Osteoblast (primary cell): ENCODE measurements at regions not wholly inside any gene's neighbourhood (a gene's known extent, or its start where the extent isn't known, plus 50 kb on each side); places are given as distances from the start of the nearest gene placed in this dataset.

Experiments used
- DNase-seq: peaks from one replicate; pipeline ENCODE4 v3.0.0; 2011; ENCODE audit warnings: low spot score, mixed read lengths; ENCODE audit not compliant: insufficient read length; ENCODE audit errors: missing footprints
- H2AFZ ChIP-seq: 2 replicates; pipeline ENCODE4 v1.6.0; 2011; ENCODE audit warnings: mild to moderate bottlenecking, low read length
- H3K27ac ChIP-seq: 2 replicates; pipeline ENCODE4 v1.5.1; 2011; ENCODE audit warnings: mild to moderate bottlenecking, low read depth, low read length, moderate library complexity
- H3K27me3 ChIP-seq: 2 replicates; pipeline ENCODE4 v1.6.0; 2012; ENCODE audit warnings: mild to moderate bottlenecking, control low read depth, inconsistent platforms, low read length, moderate library complexity; ENCODE audit not compliant: insufficient read depth
- H3K36me3 ChIP-seq: 2 replicates; pipeline ENCODE4 v1.5.1; 2011; ENCODE audit warnings: mild to moderate bottlenecking, low read length, control low read depth, moderate library complexity; ENCODE audit not compliant: insufficient read depth
- H3K4me1 ChIP-seq: 2 replicates; pipeline ENCODE4 v1.5.1; 2011; ENCODE audit warnings: mild to moderate bottlenecking, low read length, control low read depth, moderate library complexity; ENCODE audit not compliant: insufficient read depth
- H3K4me2 ChIP-seq: 2 replicates; pipeline ENCODE4 v1.6.0; 2011; ENCODE audit warnings: mild to moderate bottlenecking, low read length; ENCODE audit not compliant: insufficient read depth
- H3K4me3 ChIP-seq: fragments of 200-600 bp; sonication (generic); 3 replicates; pipeline ENCODE4 v1.5.1; 2012; ENCODE audit warnings: mild to moderate bottlenecking, low read length, inconsistent platforms; ENCODE audit not compliant: insufficient read depth
- H3K79me2 ChIP-seq: 2 replicates; pipeline ENCODE4 v1.6.0; 2012; ENCODE audit warnings: mild to moderate bottlenecking, low read length, control low read depth, inconsistent platforms; ENCODE audit not compliant: insufficient read depth
- H3K9me3 ChIP-seq: 2 replicates; pipeline ENCODE4 v1.5.1; 2011; ENCODE audit warnings: low read depth, low read length, control low read depth
- H4K20me1 ChIP-seq: 2 replicates; pipeline ENCODE4 v1.6.0; 2012; ENCODE audit warnings: mild to moderate bottlenecking, low read length, control low read depth; ENCODE audit not compliant: insufficient read depth
- TF ChIP-seq, protein P1 (sequence below): IDR thresholded peaks from 2 replicates; pipeline ENCODE4 v1.5.1; 2011; ENCODE audit warnings: mild to moderate bottlenecking, low read depth, low read length, moderate library complexity; ENCODE audit errors: extremely low read depth

DNA sequence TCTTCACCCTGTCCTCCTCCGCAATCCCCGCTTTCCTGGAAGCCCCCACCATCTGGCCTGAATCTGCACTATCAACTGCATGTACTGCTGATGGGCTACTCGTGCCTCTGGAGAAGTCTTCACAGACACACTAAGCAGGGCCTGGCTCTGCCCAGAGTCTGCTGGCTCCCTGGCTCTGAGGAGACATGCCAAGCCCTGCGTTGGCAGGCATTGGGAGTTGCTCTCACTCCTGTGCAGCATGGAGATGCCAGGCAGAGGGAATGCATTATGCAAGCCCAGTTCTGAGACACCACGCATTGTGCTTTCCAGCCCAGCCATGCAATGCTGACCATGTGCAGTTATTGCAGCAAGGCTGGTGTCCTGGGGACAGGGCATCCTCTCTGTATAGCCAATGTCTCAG is 314.6 kb downstream of the CXCL12 start:
- H3K9me3 ChIP-seq: no peaks in the 10 kb centered on the region
- no peak overlapping the region for H3K4me2 ChIP-seq
- no peaks in the 10 kb centered on the region for H4K20me1 ChIP-seq
- H3K4me1 ChIP-seq: peaks cover 11% of the 10 kb centered on the region
- no peaks in the 10 kb centered on the region for H3K79me2 ChIP-seq
- no peak for DNase-seq
- H3K27ac ChIP-seq: no peak overlapping the region
- no peaks in the 10 kb centered on the region for H3K36me3 ChIP-seq
- H2AFZ ChIP-seq: no peak overlapping the region
- TF ChIP-seq, protein P1, sequence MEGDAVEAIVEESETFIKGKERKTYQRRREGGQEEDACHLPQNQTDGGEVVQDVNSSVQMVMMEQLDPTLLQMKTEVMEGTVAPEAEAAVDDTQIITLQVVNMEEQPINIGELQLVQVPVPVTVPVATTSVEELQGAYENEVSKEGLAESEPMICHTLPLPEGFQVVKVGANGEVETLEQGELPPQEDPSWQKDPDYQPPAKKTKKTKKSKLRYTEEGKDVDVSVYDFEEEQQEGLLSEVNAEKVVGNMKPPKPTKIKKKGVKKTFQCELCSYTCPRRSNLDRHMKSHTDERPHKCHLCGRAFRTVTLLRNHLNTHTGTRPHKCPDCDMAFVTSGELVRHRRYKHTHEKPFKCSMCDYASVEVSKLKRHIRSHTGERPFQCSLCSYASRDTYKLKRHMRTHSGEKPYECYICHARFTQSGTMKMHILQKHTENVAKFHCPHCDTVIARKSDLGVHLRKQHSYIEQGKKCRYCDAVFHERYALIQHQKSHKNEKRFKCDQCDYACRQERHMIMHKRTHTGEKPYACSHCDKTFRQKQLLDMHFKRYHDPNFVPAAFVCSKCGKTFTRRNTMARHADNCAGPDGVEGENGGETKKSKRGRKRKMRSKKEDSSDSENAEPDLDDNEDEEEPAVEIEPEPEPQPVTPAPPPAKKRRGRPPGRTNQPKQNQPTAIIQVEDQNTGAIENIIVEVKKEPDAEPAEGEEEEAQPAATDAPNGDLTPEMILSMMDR: no peak
- no peaks in the 10 kb centered on the region for H3K27me3 ChIP-seq
- no peak overlapping the region for H3K4me3 ChIP-seq

DNA sequence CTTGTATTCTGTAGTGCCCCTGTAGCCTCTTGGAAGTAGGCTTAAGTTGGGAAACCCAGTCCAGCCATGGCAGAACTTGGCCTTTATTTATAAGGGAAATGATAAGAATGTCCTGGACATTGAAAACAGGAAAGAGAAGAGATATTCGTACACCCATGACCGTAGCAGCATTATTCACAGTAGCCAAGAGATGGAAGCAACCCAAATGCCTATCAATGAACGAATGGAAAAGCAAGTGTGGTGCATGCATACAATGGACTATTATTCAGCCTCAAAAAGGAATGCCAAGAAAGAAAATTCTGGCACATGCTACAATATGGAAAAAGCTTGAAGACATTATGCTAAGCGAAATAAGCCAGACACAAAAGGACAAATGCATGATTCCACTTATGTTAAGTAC is 315.3 kb downstream of the CXCL12 start:
- Histone ChIP-seq H3K9me3 (no peaks in the 10 kb centered on the region), H3K79me2 (no peaks in the 10 kb centered on the region), H3K36me3 (no peaks in the 10 kb centered on the region), H3K27ac (no peak overlapping the region), H2AFZ (no peak overlapping the region), H3K4me3 (no peak overlapping the region), H3K4me1 (peaks cover 11% of the 10 kb centered on the region), H3K27me3 (no peaks in the 10 kb centered on the region), H3K4me2 (no peak overlapping the region), H4K20me1 (no peaks in the 10 kb centered on the region)
- DNase-seq: peak; percentile 13
- TF ChIP-seq, protein P1: no peak

DNA sequence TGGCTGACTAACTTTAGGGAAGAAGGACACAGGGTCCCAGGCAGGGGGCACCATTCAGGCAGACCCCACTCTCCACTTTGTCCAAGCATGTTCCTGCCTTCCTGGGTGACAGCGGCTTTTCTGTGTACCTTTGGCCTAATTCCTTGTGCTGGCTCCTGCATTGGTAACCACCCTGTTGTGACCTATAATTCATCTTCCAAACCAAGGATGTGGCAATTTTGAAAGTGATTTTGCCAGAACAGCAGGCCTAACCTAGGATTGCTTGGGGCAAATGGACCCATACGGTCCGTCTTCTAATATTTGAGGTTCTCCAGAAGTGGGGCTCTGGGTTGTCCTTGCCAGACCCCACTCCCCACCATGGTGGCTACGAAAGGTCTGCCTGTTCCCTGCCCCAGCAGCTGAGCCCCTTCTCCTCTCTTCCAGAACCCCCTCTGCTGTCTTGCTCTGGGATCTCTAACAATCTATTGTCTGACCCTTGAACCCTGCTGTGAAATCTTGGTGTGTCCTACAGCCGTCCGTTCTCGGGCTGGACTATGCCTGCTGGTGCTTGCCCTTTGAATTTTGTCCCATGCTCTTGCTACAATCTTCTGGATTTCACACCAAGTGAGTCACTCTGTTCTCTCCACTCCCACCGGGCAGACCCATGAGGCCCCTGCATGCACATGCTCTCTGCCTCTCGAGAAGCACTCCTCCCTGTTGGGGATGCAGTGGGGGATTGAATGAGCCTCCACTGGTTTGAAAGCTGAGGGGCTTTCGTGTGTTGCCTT is 316.0 kb downstream of the CXCL12 start:
- Histone ChIP-seq H4K20me1 (no peaks in the 10 kb centered on the region), H3K4me2 (no peak overlapping the region), H3K79me2 (no peaks in the 10 kb centered on the region), H3K36me3 (no peaks in the 10 kb centered on the region), H3K9me3 (no peaks in the 10 kb centered on the region), H3K4me1 (peaks cover 11% of the 10 kb centered on the region), H3K27ac (no peak overlapping the region), H3K27me3 (no peaks in the 10 kb centered on the region), H2AFZ (no peak overlapping the region), H3K4me3 (no peak overlapping the region)
- DNase-seq: peak; percentile 94
- TF ChIP-seq, protein P1: no peak

DNA sequence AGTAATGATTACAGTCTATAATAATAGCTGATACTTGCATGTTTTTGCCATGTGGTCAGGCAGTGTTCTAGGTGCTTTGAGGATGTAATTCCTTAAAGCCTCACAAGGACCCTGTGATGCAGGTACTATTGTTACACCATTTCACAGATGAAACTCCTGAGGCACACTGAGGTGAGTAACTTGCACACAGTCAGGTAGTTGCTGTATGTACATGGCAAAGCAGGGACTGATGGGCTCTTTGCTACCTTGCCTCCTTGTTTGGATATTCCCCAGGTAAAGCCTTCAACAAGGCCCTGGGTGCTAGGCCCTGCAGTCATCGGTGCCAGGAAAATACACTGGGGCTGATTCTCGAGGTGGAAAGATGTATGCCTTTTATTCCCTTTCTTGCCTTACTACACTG is 317.5 kb downstream of the CXCL12 start:
- TF ChIP-seq, protein P1: no peak
- Histone ChIP-seq H2AFZ (no peak overlapping the region), H3K79me2 (no peaks in the 10 kb centered on the region), H3K9me3 (no peaks in the 10 kb centered on the region), H3K27me3 (no peaks in the 10 kb centered on the region), H4K20me1 (no peaks in the 10 kb centered on the region), H3K27ac (no peak overlapping the region), H3K4me3 (no peak overlapping the region), H3K4me2 (no peak overlapping the region), H3K36me3 (no peaks in the 10 kb centered on the region), H3K4me1 (peaks cover 11% of the 10 kb centered on the region)
- no peak for DNase-seq
